GM11168 (cell line): ENCODE measurements at regions not wholly inside any gene's neighbourhood (a gene's known extent, or its start where the extent isn't known, plus 50 kb on each side); places are given as distances from the start of the nearest gene placed in this dataset.

Source experiments
- in situ Hi-C: fragments of 300-500 bp; cut with MboI; formaldehyde crosslinking; loops from one replicate; pipeline ENCODE4 v1.12.0; 2022; ENCODE audit warnings: low sequenced_read_pairs; ENCODE audit not compliant: unreplicated experiment

DNA sequence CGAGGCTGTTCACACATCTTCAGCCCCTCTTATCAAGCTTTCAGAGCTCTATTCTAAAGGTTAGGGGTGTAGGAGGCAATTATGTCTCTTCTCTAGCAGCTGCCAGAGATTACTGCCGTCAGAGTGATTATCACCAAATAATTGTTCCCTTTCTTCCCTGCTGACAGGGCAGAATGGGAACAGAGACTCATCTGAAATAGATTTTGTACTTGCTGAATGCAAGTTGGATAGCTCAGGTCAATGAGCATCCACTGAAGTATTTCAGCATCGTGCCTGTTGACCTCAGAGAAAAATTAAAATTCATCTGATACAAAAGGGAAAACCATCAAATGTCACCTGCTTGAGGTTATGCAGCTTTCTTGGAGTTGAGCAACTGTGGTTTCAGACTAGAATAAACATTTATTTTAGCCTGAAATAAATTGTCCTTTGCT is 213.7 kb upstream of the MAP3K1 start:
- in situ Hi-C loops = no loop called here

- in situ Hi-C loops = no loop called here
These were observed 216.4 kb upstream of the MAP3K1 start for GRCh38 chr5:56598941-56599340.

DNA sequence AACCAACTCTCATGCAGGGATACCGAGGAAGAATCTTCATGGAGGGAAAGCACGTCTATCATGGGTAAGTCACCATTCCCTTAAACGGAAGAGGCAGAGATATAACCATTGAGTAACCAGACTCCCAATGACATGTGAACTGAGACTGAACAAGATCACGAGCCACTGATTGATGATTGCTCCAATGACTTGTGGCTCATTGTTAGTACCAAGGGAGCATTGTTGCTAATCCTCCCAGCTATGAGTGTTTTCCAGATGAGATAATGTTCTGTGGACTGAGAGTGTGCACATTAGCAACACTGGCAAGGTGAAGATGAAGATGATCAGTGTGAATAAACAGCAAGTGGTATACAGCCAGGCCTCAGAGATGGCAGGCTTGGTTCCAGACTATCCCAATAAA is 219.2 kb upstream of the MAP3K1 start:
- in situ Hi-C loops = no loop called here

GRCh38 chr5:56595566-56595965 is 219.8 kb upstream of the MAP3K1 start:
- in situ Hi-C loops = no loop called here

- in situ Hi-C loops = no loop called here
These were observed 220.6 kb upstream of the MAP3K1 start for GRCh38 chr5:56594792-56595191.

GRCh38 chr5:56591081-56591480 is 224.3 kb upstream of the MAP3K1 start:
- in situ Hi-C loops = no loop called here

GRCh38 chr5:56589481-56589860 is 225.9 kb upstream of the MAP3K1 start:
- in situ Hi-C loops = no loop called here

GRCh38 chr5:56588636-56589480 is 226.5 kb upstream of the MAP3K1 start:
- in situ Hi-C loops = no loop called here

GRCh38 chr5:56588131-56588487 is 227.2 kb upstream of the MAP3K1 start:
- in situ Hi-C loops = no loop called here

GRCh38 chr5:56587381-56588130 is 227.8 kb upstream of the MAP3K1 start:
- in situ Hi-C loops = no loop called here

GRCh38 chr5:56585999-56586691 is 229.2 kb upstream of the MAP3K1 start:
- in situ Hi-C loops = no loop called here

DNA sequence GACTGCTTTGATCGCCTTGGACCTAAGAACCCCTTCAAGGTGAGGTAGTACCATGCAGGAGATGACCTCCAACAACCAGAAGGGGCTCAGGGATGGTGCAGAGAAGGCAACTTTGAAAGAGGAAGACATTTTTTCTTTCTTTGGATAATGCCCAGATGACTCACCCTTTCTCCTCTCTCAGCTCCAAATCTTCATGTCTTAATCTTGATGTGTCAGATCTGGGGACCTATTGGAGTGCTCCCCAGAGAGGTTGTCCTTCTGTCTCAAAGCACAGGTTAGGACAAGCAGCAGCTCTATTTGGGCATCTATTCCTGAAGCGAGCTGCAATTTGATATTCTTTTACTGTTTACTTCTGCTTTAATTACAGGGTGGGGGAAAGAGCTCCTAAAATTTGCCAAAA is 229.9 kb upstream of the MAP3K1 start:
- in situ Hi-C loops = no loop called here

DNA sequence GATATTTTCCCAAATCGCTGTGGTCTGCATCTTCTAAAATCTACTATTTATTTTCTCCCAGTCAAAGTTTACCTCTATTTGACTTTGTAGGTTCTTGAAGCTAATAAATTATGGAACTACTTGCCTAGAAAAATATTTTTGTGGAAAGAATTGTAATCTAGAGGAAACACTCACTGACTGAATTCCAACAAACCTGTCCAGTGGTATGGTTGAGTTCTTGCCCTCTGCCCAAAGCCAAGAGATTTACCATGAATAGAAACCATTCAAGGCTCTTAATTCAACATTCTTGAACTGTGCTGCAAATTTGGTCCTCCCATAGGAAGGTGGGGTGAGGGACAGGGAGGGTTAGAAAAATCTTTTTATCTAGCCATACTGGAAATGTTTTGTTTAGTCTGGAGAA is 233.9 kb upstream of the MAP3K1 start:
- in situ Hi-C loops = no loop called here

GRCh38 chr5:56580864-56581263 is 234.5 kb upstream of the MAP3K1 start:
- in situ Hi-C loops = no loop called here

- in situ Hi-C loops = no loop called here
These were observed 239.5 kb upstream of the MAP3K1 start for GRCh38 chr5:56575821-56576220.

DNA sequence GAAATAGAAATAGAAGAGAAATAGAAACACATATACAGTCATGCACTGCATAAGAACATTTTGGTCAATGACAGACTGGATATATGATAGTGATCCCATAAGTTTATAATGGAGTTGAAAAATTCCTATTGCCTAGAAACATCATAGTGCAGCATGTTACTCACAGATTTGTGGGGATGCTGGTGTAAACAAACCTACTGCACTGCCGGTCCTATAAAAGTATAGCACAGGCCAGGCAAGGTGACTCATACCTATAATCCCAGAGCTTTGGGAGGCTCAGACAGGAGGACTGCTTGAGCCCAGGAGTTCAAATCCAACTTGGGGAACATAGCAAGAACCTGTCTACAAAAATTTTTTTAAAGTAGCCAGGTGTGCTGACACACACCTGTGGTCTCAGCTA is 240.6 kb upstream of the MAP3K1 start:
- in situ Hi-C loops = no loop called here

DNA sequence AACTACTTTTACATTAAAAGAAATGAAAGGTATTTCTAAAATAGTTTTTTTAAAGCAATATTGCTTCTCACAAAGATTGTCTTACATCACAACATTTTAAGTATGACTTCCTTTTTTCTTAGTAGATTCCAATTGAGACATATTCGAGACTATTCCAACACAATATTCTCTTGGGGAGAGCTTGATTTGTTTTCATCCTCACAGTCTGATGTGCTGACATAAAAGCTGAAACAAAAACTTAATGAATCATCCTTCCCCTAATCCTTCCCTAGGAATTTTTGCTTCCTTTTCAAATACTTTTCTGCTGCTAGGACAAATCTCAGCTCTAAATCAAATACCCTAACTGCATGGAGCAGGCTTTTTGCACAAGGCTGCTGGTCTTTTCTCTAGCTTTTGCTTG is 245.8 kb upstream of the MAP3K1 start:
- in situ Hi-C loops = no loop called here

GRCh38 chr5:56569076-56569475 is 246.3 kb upstream of the MAP3K1 start:
- in situ Hi-C loops = no loop called here

- in situ Hi-C loops = no loop called here
These were observed 248.1 kb upstream of the MAP3K1 start for GRCh38 chr5:56567278-56567677.

DNA sequence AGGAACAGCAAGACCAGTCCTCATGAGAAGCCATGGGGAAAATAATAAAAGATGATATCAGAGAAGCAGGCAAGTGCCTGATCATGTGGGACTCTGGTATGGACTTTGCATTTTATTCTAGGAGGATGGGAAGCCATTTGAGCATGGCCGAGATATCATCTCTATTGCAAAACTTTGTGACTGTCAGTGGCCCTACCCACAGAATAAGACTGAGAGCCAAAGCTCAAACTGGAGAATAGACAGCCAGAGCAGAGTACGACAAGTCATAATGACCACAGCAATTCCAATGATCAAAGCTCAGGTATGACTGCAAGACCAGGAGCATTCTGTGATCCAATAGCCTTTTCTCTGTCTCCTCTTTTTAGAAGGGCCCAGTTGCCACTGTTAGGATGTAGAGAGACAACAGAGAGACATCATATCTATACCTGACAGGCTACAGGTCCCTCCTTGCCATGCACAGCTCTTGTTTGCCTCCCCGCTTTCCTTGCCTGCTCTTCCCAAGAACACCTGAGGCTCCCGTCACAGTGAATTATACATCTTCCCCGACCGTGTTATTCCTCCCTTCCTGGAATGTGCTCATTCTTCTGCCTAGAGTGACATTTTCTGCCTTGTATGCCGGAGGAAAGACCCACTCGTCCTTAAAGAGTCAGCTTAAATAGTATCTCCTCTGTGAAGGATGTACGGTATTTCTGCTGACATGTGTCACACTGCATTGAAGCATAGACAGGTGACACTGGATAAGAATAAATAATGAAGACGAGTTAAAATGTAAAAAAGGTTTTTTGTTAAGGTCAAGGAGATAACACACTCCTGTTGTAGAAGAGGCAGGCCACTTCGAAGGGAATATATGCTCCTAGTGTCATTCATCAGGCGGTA is 248.7 kb upstream of the MAP3K1 start:
- in situ Hi-C loops = no loop called here
